HUDEP-2 (cell line): ENCODE measurements at regions not wholly inside any gene's neighbourhood (a gene's known extent, or its start where the extent isn't known, plus 50 kb on each side); places are given as distances from the start of the nearest gene placed in this dataset.

Source experiments
- DNase-seq, 76 experiments: peaks; one replicate each; lab custom pipeline; 2025; ENCODE audit not compliant: unreplicated experiment in 76 of 76; lab: John Stamatoyannopoulos, UW

GRCh38 chr18:51998711-51999110, 341.3 kb upstream of the DCC start:
- DNase-seq = no peak

DNA sequence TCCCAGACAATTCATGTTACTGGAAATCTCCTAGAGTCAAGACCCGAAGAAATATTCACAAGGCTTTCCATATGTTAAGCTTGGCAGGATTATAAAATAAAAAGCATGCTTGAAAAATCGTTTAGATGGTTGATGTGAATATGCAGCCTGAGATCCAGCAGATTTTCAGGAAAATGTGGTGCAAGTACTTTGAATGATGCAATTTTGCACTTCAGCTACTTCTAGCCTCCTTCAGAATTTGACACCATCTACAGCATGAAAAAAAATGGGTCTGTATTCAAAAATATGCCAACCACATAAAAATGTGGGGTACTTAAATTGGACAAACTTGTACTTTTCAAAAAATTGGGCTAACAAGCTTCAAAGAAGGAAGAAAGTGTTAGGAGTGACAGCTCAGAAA, 340.6 kb upstream of the DCC start:
- DNase-seq = no peak

GRCh38 chr18:52000435-52000834, 339.6 kb upstream of the DCC start:
- DNase-seq = no peak

DNA sequence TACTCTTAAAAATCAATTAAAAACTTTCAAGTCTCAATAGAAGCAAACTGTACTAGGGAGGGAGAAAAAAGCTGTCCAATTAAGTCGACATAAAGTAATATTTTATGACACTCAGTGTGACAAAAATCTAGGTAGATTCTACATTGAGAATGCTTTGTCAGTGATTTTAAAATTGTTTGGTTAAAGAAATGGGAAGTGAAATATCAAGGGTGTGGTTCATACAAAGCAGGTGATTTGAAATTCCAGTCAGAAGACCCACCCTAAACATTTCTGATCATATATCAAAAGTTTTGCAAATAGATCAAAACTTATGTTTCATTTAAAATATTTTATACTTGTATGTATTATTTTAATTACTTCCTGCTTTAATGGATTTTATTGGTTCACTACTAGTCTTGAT, 338.9 kb upstream of the DCC start:
- no peak for DNase-seq

GRCh38 chr18:52002600-52002999, 337.4 kb upstream of the DCC start:
- no peak for DNase-seq

GRCh38 chr18:52007105-52007504, 332.9 kb upstream of the DCC start:
- no peak for DNase-seq

DNA sequence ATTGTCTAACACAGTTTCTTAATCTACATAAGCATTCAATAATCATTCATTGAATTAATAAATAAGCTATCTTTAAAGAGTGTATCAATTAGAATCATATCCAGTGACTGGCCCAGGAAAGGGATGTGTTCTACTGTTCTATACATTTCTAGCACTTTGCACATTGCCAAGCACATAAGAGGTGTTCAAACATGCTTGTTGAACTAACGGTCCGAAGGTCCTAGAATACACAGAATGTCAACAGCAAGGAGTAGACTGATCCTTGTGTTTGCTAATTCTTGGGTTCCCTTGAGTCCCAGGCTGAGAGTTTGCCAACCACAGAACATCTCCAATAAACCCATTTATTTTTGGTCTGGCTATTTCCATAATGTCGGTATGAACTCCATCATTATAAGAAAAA, 331.7 kb upstream of the DCC start:
- DNase-seq = no peak

DNA sequence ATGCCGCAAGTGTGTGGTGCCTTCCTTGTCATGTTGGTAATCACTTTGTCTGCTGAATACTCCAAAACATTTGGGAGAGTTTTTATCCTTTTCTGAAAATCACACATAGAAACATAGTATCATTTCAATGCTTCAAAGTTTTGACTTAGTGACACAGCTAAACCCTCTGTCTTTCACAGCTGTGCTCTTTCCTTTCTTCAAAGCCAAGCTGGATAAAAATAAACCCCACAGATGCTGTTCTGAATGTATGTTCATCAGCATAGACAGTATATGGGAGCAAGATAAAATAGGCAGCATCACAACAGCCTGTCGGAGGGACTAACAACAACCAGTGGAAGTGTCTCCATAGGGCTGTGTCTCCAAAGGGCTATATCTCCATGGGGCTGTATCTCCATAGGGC, 331.3 kb upstream of the DCC start:
- DNase-seq = no peak

- no peak for DNase-seq
These were observed 330.0 kb upstream of the DCC start for GRCh38 chr18:52009958-52010357.

- DNase-seq = no peak
These were observed 293.9 kb upstream of the DCC start for GRCh38 chr18:52045946-52046675.

- DNase-seq = no peak
These were observed 293.2 kb upstream of the DCC start for GRCh38 chr18:52046842-52047241.

DNA sequence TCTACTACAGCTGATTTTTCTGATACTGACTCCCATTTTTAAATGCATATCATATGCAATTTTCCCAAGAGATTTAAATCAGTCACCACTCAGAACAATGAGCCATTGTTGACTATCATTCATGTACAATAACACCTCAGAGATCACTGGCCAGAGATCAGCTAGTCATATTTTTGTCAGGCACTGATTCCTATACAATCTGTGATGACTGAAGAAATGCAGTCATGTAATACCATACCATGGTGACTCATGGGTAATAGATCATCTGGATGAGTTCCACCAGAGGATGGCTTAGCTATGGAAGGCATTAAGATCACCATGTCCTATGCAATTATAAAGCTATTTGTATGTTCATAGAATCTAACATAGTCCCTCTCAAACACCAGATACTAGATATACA, 285.7 kb upstream of the DCC start:
- no peak for DNase-seq

DNA sequence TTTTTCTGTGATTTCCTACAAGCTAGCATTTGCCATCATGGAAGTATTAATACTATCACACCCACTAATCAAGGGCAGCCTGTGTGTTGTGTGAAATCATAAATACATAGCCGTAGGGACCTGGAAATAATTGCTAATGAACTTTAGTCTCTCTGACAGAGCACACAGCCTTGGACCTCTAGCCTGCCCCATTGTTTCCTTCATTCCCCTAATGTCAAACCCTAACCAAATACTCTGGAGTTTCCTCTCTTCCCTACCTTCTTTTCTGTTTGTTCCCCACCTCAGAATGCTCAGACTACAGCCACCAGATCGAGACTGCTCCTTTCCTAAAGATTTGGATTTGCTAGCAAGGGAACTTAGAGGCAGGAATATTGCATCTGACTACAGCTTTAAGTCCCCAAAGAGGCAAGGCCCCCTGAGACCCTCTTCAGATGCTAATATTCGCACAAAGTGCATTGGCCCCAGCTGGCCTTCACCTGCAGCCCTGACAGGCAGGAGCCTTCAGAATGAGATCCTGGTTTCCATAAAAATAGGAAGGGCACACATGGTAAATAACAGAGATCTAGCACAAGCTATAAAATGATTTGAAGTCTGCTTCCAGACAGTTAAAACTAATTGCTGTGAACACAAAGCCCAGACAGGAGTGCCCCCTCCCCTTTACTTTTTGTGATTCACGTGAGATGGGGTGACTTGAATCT, 279.2 kb upstream of the DCC start:
- DNase-seq = no peak

DNA sequence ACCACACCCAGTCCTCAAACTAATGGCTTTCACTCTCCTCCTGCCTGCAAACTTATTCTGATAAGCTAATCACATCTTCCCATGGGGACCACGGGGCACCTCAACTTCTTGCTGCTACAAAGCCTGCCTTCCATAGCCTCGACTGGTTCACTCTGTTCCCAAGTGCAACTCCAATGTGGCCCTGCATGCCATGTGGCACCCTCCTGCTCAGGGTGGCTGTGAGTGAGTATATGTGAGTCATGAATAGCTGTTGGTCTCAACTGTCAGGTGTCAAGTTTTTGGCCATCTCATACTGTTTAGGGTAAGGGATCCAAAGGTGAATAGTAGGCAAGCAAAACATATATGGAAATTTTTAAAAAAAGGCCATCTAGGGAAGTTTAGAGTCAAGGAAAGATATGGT, 276.1 kb upstream of the DCC start:
- no peak for DNase-seq

DNA sequence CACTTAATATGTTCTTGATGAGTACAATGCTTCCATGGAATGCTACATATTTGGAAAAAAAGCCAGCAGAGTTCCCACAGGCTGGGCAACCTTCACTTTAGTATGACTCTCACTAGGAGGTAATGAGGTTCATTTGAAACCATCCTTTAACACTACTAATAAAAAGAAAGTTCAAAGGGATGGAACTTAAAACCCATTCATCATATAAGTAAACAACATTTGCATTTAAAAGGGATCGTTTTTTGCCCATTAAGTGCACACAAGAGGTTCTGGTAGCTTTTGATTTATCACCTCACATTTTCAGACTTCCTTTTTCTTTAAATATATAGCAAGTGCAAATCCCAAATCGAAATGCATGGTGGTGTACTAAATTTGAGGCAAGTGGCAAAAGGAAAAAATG, 270.8 kb upstream of the DCC start:
- no peak for DNase-seq

- no peak for DNase-seq
These were observed 269.7 kb upstream of the DCC start for GRCh38 chr18:52070291-52070756.

GRCh38 chr18:52077251-52077983, 262.6 kb upstream of the DCC start:
- no peak for DNase-seq

DNA sequence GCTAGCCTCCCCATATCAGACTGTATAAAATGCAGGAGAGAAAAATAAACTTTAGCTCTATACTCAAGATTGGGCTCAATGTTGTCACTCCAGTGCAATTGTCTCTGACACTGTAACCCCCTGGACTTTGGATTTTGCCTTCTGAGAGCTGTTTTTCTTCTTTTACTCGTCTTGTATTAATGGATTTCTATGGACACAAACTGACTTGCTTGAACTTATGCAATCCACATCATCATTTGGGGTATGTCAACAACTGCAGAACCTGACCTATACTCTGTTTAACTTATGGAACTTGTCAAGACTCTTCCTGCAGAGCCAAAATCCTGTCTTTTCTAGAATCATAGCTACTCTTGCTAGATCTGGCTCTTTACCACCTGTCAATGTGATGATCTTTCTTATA, 257.8 kb upstream of the DCC start:
- no peak for DNase-seq

DNA sequence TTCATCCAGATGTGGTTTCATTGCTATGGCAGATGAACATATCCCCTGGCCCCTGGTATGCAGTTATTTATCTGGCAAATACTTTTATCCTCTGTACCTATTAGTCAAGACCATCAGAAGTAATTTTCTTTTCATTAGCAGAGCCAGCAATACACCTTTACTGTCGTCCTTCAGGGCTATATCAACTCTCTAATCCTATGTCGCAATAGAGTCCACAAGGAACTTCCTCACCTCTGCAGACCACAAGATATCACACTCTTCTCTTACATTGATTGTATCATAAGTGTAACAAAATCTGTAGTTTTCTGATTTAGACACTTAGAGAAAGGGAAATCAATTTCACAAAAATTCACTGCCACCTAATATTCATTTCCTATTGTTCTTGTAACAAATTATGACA, 252.9 kb upstream of the DCC start:
- no peak for DNase-seq

DNA sequence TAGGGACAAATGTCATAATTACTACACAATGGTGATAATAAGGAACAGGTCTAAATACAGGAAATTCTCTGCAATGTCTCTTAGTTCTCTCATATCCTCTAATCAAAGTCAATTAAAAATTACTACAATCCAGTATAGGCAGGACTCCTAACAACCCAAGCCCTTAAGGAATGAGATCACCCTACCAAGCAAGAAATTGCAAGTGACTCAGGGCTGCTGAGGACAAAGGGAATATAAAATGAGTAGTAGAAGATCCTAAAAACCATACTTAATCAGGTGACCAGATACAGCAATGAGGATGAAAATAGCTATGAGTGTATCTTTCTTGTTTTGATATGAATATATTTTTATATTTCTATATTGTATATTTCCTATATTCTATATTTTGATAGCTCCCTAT, 250.0 kb upstream of the DCC start:
- DNase-seq = no peak

DNA sequence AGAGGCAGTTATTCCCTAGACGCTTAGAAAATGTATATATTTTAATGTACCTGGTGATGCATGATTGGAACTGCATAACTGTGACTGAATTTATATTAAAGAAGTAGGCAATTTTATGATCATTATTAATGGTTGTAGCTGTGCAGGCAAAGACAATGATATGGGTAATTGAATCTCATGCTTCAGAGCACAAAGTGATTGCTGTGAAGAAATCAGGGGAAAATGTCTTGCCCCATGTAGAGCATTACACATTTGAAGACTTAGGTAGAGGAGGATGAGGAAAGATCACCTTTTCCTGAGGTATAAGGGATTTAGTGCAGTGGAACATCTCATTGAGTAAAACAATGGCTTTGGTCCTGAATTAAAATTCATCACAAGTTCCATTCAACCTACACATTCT, 246.8 kb upstream of the DCC start:
- DNase-seq = no peak

- DNase-seq = no peak
These were observed 221.3 kb upstream of the DCC start for GRCh38 chr18:52118684-52119083.
